Peyer's patch (tissue), 4 donors: ENCODE measurements at regions not wholly inside any gene's neighbourhood (a gene's known extent, or its start where the extent isn't known, plus 50 kb on each side); places are given as distances from the start of the nearest gene placed in this dataset.

Experiments used
- POLR2A ChIP-seq, 2 donors: fragments of 450-650 bp; IDR thresholded peaks; one replicate each; pipeline ENCODE4 v1.5.1; 2017; ENCODE audit warnings: antibody characterized with exemption in 2 of 2, mild to moderate bottlenecking in 2 of 2, moderate library complexity in 2 of 2
- TF ChIP-seq, protein P1 (sequence below), 6 experiments: fragments of 450-650 bp in 4 of 6; fragments of 200-600 bp in 2 of 6; sonication (generic) in 1 of 6; IDR thresholded peaks; one replicate each; pipeline ENCODE4 v1.5.1; 2017 to 2019; ENCODE audit warnings: antibody characterized with exemption in 6 of 6, mild to moderate bottlenecking in 3 of 6, moderate library complexity in 1 of 6

DNA sequence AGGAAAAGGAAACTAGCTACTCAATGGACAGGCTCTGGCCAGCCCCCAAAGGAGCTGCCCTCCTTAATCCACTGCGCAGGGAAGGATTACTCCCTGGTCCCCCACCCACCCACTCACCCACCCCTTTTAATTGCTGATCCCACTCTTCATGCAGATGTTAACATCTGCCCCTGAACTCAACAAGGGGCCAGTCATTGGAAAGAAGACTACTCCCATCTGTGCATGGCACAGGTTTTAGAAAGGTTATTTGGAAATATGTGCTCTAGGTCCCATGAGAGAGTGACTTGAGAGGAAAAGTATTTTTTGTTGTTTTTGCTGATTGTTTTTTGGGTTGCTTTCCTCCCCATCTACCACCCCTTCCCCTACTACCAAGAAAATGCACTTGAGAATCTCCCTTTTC is 94.4 kb upstream of the FGGY start:
- no peak for TF ChIP-seq POLR2A (IDR thresholded peaks at IDR 0.05)
- TF ChIP-seq, protein P1, sequence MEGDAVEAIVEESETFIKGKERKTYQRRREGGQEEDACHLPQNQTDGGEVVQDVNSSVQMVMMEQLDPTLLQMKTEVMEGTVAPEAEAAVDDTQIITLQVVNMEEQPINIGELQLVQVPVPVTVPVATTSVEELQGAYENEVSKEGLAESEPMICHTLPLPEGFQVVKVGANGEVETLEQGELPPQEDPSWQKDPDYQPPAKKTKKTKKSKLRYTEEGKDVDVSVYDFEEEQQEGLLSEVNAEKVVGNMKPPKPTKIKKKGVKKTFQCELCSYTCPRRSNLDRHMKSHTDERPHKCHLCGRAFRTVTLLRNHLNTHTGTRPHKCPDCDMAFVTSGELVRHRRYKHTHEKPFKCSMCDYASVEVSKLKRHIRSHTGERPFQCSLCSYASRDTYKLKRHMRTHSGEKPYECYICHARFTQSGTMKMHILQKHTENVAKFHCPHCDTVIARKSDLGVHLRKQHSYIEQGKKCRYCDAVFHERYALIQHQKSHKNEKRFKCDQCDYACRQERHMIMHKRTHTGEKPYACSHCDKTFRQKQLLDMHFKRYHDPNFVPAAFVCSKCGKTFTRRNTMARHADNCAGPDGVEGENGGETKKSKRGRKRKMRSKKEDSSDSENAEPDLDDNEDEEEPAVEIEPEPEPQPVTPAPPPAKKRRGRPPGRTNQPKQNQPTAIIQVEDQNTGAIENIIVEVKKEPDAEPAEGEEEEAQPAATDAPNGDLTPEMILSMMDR (IDR thresholded peaks at IDR 0.05) = no peak
